ENCODE measurements at regions not wholly inside any gene's neighbourhood (a gene's known extent, or its start where the extent isn't known, plus 50 kb on each side); places are given as distances from the start of the nearest gene placed in this dataset.

DNA sequence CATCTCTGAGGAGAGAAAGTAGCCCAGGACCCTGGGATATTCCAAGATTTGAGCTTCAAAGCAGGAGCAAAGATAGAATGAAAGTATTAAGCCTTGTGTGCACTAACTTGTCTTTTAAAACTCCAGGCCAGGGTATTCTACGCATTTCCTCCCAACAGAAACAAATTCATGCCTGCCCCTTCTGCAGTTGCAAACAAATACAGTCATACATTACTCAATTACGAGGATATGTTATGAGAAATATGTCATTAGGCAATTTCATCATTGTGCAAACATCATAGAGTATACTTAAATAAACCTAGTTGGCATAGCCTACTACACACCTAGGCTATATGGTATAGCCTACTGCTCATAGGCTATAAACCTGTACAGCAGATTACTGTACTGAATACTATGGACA, 154.5 kb upstream of the KIAA1217 start:
- TF ChIP-seq, protein P1, sequence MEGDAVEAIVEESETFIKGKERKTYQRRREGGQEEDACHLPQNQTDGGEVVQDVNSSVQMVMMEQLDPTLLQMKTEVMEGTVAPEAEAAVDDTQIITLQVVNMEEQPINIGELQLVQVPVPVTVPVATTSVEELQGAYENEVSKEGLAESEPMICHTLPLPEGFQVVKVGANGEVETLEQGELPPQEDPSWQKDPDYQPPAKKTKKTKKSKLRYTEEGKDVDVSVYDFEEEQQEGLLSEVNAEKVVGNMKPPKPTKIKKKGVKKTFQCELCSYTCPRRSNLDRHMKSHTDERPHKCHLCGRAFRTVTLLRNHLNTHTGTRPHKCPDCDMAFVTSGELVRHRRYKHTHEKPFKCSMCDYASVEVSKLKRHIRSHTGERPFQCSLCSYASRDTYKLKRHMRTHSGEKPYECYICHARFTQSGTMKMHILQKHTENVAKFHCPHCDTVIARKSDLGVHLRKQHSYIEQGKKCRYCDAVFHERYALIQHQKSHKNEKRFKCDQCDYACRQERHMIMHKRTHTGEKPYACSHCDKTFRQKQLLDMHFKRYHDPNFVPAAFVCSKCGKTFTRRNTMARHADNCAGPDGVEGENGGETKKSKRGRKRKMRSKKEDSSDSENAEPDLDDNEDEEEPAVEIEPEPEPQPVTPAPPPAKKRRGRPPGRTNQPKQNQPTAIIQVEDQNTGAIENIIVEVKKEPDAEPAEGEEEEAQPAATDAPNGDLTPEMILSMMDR (IDR thresholded peaks at IDR 0.05): no peak
- no peak for DNase-seq (ENCODE audit: low spot score)
- Histone ChIP-seq H3K4me3 (no peak overlapping the region), H3K27ac (no peak overlapping the region)

DNA sequence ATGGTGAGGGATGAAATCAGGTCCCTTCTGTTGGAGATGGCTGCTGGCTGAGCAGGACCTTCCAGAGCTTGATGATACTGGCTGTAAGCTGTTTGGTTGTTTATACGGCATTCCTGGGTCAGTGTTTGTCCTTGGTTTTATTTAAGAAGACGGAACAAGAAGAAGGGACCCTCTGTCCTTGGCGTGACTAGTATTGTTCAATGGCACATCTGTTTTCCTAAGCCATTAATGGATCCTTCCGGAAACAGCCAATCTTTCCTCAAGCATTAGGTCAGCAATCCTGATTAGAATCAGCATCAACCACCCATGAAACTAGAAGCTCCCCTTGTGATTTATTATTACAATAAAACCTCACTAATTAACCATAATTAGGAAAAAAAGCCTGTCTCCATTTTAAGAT, 128.7 kb upstream of the KIAA1217 start:
- DNase-seq (ENCODE audit: low spot score): no peak
- TF ChIP-seq, protein P1 (IDR thresholded peaks at IDR 0.05): no peak
- Histone ChIP-seq H3K27ac (no peak overlapping the region), H3K4me3 (no peak overlapping the region)

DNA sequence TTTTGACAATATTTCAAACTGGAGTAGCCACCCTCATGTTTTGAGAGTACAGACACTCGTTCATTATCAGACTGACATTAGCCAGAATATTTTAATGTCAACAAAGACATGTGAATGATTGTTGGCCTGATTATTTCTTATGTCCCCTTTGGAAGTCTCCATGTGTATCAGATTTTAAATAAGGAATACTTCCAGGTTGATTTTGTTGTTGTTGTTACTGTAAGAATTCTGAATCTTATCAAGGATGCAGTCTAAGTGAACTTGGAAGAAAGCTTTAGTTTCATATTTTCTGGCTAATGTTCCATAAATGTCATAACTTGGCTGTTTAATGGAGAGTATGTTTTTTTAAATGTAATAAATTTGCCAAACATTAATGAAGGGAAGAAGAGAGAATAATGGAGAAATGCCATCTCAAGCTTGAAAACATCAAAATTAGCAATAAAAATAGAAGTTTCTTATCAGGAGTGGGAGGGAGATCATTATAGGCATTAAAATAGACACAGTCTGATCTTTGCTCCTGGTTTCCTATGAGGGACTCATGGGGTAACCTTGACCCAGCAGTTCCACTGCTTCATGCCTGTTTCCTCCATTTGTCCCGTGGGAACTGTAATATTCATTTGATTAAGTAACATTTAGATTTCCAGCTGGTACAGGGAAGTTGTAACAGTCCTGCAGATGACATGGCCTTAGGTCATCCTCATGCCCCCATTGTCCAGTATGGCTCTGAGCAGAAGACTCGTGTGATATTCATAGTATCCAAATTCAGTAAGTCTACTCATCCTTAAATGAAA, 122.4 kb upstream of the KIAA1217 start:
- TF ChIP-seq, protein P1 (IDR thresholded peaks at IDR 0.05): no peak
- Histone ChIP-seq H3K4me3 (no peak overlapping the region), H3K27ac (no peak overlapping the region)
- DNase-seq (ENCODE audit: low spot score): no peak

DNA sequence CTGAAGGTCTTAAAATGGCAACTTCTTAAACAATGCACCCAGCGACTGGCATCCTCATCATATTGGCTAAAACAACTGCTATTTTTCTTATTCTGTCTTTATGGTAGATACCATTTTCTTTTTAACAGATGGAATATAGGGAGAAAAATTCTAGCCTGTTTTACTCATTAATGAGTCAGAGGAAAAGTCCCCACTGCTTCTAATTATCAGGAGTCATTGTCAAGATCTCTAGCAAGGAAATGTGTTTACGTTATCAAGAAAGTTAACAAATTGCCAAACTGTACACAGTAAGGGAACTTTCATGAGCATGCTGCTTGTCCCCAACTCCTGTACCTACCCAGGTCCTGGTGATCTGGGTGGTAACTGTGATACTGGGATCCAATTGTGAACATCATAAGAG, 117.7 kb upstream of the KIAA1217 start:
- no peak for DNase-seq (ENCODE audit: low spot score)
- TF ChIP-seq, protein P1 (IDR thresholded peaks at IDR 0.05): no peak
- no peak overlapping the region for H3K27ac ChIP-seq

DNA sequence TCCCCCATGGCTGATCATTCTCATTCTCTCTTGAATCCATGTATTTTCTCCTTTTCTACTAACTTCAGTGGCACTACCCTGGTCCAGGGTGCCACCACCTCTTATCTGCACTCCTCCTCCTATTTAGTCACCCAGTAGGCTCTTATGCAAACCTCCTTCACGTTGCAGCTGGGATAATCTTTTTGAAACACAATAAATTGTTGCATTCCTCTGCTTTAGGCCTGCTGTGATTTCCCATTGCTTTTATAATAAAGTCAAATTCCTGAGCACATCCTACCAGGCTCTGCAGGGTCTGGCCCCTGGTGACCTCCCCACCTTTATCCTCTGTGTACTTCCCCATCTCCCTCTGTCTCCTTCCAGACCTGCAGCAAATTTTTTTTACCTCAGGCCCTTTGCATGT, 112.7 kb upstream of the KIAA1217 start:
- TF ChIP-seq, protein P1 (IDR thresholded peaks at IDR 0.05): no peak
- no peak for DNase-seq (ENCODE audit: low spot score)
- Histone ChIP-seq H3K4me3 (no peak overlapping the region), H3K27ac (no peak overlapping the region)

More for the DNA sequence above, 117.7 kb upstream of the KIAA1217 start:
- H3K4me3 ChIP-seq: no peak overlapping the region

DNA sequence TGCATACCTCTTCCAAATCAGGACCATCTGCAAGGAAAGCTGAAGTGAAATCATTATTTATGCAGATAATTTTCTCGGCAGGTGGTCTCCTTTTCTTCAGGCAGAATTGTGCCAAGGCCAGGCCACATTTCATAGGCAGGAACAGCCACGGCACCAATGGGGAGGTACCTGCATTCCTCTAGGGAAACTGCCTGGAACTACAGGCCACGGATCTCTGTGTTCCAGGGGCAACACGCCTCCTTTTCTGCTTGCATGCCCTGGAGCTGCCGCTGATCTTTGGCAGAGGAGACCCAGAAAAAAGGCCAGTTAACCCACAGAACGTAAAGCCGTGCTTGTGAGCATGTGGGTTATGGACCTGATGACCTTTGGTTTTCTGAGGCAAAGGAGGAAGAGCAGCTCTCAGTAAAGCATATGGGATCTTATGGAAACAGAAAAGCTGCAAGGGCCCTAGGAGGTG, 111.2 kb upstream of the KIAA1217 start:
- Histone ChIP-seq H3K27ac (no peak overlapping the region), H3K4me3 (no peak overlapping the region)
- DNase-seq (ENCODE audit: low spot score): no peak
- TF ChIP-seq, protein P1 (IDR thresholded peaks at IDR 0.05): no peak

DNA sequence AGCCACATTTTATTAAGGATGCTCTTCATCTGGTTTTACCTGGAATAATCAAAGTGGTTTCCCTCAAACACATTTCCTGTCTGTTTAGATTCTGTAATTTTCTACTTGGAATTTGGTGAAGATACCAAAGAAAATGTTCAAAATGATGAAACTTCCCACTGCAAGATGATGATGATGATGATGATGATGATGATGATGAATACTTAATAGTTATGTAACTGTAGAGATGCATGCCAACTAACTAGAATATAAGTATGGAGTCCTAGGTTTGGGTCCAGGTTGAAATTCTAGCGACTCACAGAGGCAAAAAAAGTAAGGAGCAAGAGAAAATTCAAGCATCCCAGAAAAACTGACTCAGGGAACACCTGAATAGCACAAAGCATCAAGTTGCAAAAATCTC, 104.0 kb upstream of the KIAA1217 start:
- Histone ChIP-seq H3K4me3 (no peak overlapping the region), H3K27ac (no peak overlapping the region)
- TF ChIP-seq, protein P1 (IDR thresholded peaks at IDR 0.05): no peak
- no peak for DNase-seq (ENCODE audit: low spot score)

Data from coronary artery (tissue), 2 donors.